Esophagus squamous epithelium (tissue), 4 donors: ENCODE measurements at regions not wholly inside any gene's neighbourhood (a gene's known extent, or its start where the extent isn't known, plus 50 kb on each side); places are given as distances from the start of the nearest gene placed in this dataset.

Experiments
- POLR2A ChIP-seq, 4 donors: fragments of 450-650 bp; IDR thresholded peaks; one replicate each; pipeline ENCODE4 v1.6.1; 2017; ENCODE audit warnings: antibody characterized with exemption in 4 of 4, mild to moderate bottlenecking in 4 of 4, moderate library complexity in 3 of 4
- TF ChIP-seq, protein P1 (sequence below), 6 experiments: fragments of 450-650 bp in 4 of 6; fragments of 200-600 bp in 2 of 6; sonication (generic) in 2 of 6; IDR thresholded peaks; one replicate each; pipeline ENCODE4 v1.5.1; 2016 to 2019; ENCODE audit warnings: antibody characterized with exemption in 6 of 6, mild to moderate bottlenecking in 4 of 6, moderate library complexity in 4 of 6

DNA sequence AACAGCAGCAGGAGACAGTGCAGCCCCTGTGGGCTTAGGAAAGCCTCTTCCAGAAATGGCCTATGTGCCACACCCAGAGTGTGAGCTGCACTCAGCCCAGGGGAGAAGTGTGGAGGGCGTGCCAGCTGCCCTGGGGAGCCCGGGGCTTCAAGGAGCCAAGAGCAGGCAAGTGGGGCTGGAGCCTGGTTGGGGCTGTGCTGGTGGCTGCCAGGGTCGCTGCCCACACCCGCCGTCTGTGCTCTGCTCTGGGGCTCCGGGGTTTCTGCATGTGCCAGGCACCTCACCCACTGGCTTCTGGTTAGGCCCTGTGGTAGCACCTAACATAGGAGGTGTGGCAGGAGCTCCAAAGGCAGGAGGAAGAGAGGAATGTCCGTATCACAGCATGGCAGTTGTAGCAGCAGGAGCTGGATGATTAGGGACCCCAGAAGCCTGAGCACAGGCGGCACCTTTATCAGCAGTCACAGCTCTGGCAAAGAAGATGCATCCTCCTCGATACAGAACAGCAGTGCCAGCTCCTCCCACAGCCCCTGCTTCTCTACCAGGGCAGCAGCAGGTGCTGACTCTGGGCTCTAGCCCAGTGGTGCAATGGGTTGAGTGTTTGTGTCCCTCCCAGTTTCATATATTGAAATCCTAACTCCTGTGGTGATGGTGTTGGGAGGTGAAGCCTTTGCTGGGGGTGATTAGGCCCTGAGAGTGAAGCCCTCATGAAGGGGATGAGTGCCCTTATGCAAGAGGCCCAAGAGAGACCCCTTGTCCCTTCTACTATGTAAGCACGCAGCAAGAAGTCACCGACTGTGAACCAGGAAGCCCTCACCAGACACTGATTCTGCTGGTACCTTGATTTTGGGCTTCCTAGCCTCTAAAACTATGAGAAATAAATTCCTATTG is 70.0 kb upstream of the KLF13 start:
- no peak for TF ChIP-seq POLR2A (IDR thresholded peaks at IDR 0.05)
- TF ChIP-seq, protein P1, sequence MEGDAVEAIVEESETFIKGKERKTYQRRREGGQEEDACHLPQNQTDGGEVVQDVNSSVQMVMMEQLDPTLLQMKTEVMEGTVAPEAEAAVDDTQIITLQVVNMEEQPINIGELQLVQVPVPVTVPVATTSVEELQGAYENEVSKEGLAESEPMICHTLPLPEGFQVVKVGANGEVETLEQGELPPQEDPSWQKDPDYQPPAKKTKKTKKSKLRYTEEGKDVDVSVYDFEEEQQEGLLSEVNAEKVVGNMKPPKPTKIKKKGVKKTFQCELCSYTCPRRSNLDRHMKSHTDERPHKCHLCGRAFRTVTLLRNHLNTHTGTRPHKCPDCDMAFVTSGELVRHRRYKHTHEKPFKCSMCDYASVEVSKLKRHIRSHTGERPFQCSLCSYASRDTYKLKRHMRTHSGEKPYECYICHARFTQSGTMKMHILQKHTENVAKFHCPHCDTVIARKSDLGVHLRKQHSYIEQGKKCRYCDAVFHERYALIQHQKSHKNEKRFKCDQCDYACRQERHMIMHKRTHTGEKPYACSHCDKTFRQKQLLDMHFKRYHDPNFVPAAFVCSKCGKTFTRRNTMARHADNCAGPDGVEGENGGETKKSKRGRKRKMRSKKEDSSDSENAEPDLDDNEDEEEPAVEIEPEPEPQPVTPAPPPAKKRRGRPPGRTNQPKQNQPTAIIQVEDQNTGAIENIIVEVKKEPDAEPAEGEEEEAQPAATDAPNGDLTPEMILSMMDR (IDR thresholded peaks at IDR 0.05), result no peak
